K562 (cell line): ENCODE measurements at regions not wholly inside any gene's neighbourhood (a gene's known extent, or its start where the extent isn't known, plus 50 kb on each side); places are given as distances from the start of the nearest gene placed in this dataset.

ENCODE experiments used
- ATAC-seq: fragments of 200-7000 bp; cut with Tn5 transposase; 3 replicates; pipeline ENCODE4 v1.9.1; 2020; ENCODE audit warnings: moderate library complexity
- BruUV-seq: library from RNA; stranded (reverse); fragments of 400-500 nt; replicated peaks from 2 replicates; lab custom pipeline; 2021; lab: Mats Ljungman, UMichigan
- CTCF ChIA-PET: fragments of 300-600 bp; formaldehyde crosslinking; extraction: SDS; loops from one replicate; lab custom pipeline; 2021; ENCODE audit warnings: low intra/inter-chr PET ratio; lab: Yijun Ruan, JAX
- POLR2A ChIA-PET: fragments of 300-600, 350-650 bp; sonication (Branson Sonifier 250); formaldehyde crosslinking; extraction: SDS; loops from one replicate; lab custom pipeline; 2021; ENCODE audit warnings: antibody characterized with exemption, inconsistent platforms; lab: Yijun Ruan, JAX
- DNase-seq, 4 experiments: peaks; one replicate each; pipeline versions ENCODE4 v3.0.0 to v3.0.0-alpha.2; 2011 to 2018; ENCODE audit warnings: low spot score in 3 of 4, mixed read lengths in 3 of 4; ENCODE audit errors: extremely low read depth in 1 of 4
- FAIRE-seq: peaks from 2 replicates; lab custom pipeline; 2011; peaks lifted over from hg19 to GRCh38; lab: Jason Lieb, UNC
- H2AFZ ChIP-seq: 2 replicates; pipeline ENCODE4 v1.6.0; 2011; ENCODE audit warnings: low read depth, low read length, control low read depth, inconsistent platforms
- H3K27ac ChIP-seq: fragments of 200-600 bp; 3 replicates; pipeline ENCODE4 v1.8.0; 2011; ENCODE audit warnings: low read depth, mild to moderate bottlenecking, control low read depth, inconsistent platforms, low read length, moderate library complexity, mixed read lengths; ENCODE audit errors: extremely low read depth
- H3K27me3 ChIP-seq, 2 experiments: fragments of 300-600 bp in 1 of 2; 2 replicates in 1 of 2; 3 replicates in 1 of 2; pipeline versions ENCODE4 v1.6.0 to v1.8.0; 2011; ENCODE audit warnings: inconsistent platforms in 2 of 2, low read length in 2 of 2, mild to moderate bottlenecking in 1 of 2, mixed read lengths in 1 of 2, moderate library complexity in 1 of 2; ENCODE audit not compliant: control insufficient read depth in 2 of 2, insufficient read depth in 2 of 2
- H3K36me3 ChIP-seq: fragments of 300-600 bp; 3 replicates; pipeline ENCODE4 v1.8.0; 2011; ENCODE audit warnings: mild to moderate bottlenecking, low read length, inconsistent platforms; ENCODE audit not compliant: control insufficient read depth, insufficient read depth
- H3K4me1 ChIP-seq, 2 experiments: fragments of 200-600 bp in 1 of 2; replicated peaks in 1 of 2; 2 replicates in 1 of 2; 3 replicates in 1 of 2; pipeline versions ENCODE4 v1.5.1 to v1.8.0; 2011; ENCODE audit warnings: inconsistent platforms in 2 of 2, low read length in 2 of 2, mild to moderate bottlenecking in 1 of 2, mixed read lengths in 1 of 2, moderate library complexity in 1 of 2; ENCODE audit not compliant: control insufficient read depth in 2 of 2, insufficient read depth in 2 of 2
- H3K4me2 ChIP-seq: 2 replicates; pipeline ENCODE4 v1.6.1; 2011; ENCODE audit warnings: low read length, control low read depth, inconsistent platforms, mixed read lengths; ENCODE audit not compliant: insufficient read depth
- H3K4me3 ChIP-seq: fragments of 200-600 bp; sonication (generic), shearing (Covaris generic); 2 replicates; pipeline ENCODE4 v1.5.1; 2016; ENCODE audit warnings: control low read depth, inconsistent platforms
- H3K79me2 ChIP-seq: fragments of 200-600 bp; 3 replicates; pipeline ENCODE4 v1.8.0; 2011; ENCODE audit warnings: low read length, inconsistent platforms; ENCODE audit not compliant: control insufficient read depth, insufficient read depth
- H3K9ac ChIP-seq, 2 experiments: 2 replicates each; pipeline versions ENCODE4 v1.6.0 to v1.6.1; 2011; ENCODE audit warnings: low read depth in 2 of 2, low read length in 2 of 2, control low read depth in 1 of 2, inconsistent platforms in 1 of 2, mild to moderate bottlenecking in 1 of 2, mixed read lengths in 1 of 2; ENCODE audit not compliant: insufficient read depth in 1 of 2
- H3K9me1 ChIP-seq: one replicate; pipeline ENCODE4 v1.6.0; 2011; ENCODE audit warnings: inconsistent platforms, mild to moderate bottlenecking, low read length, moderate library complexity; ENCODE audit not compliant: control insufficient read depth, insufficient read depth
- H3K9me3 ChIP-seq: replicated peaks from 2 replicates; pipeline ENCODE4 v1.5.1; 2011; ENCODE audit warnings: low read depth, low read length, inconsistent platforms; ENCODE audit not compliant: control insufficient read depth, insufficient read depth
- H4K20me1 ChIP-seq: replicated peaks from 2 replicates; pipeline ENCODE4 v1.6.1; 2011; ENCODE audit warnings: low read length, inconsistent platforms, mixed read lengths; ENCODE audit not compliant: control insufficient read depth, insufficient read depth
- DPF2 ChIP-seq: fragments of 450-650 bp; IDR thresholded peaks from 2 replicates; pipeline ENCODE4 v1.6.1; 2016
- FOXJ3 ChIP-seq: sonication (generic); formaldehyde crosslinking; IDR thresholded peaks from 2 replicates; pipeline ENCODE4 v1.4.0; 2020; ENCODE audit warnings: mild to moderate bottlenecking, missing genetic modification reagents
- KDM4B ChIP-seq, 2 experiments: fragments of 450-650 bp in 1 of 2; sonication (generic) in 1 of 2; IDR thresholded peaks; 2 replicates each; pipeline ENCODE4 v1.6.1; 2016 to 2017; ENCODE audit warnings: borderline replicate concordance in 2 of 2, antibody characterized with exemption in 1 of 2, low read depth in 1 of 2, mild to moderate bottlenecking in 1 of 2
- STAG1 ChIP-seq: sonication (generic); formaldehyde crosslinking; IDR thresholded peaks from 2 replicates; pipeline ENCODE4 v1.5.0; 2020; ENCODE audit warnings: missing genetic modification reagents, borderline replicate concordance
- TAF1 ChIP-seq: IDR thresholded peaks from 2 replicates; pipeline ENCODE4 v1.6.1; 2011; ENCODE audit warnings: mild to moderate bottlenecking, low read length, moderate library complexity; ENCODE audit not compliant: insufficient read depth, control insufficient read depth, severe bottlenecking; ENCODE audit errors: extremely low read depth
- TBP ChIP-seq: optimal IDR thresholded peaks from 2 replicates; pipeline ENCODE3; 2011; ENCODE audit warnings: low read depth, low read length, improper control_type of control experiment
- TCFL5 ChIP-seq: fragments of 250-450 bp; sonication (Bioruptor Pico); conservative IDR thresholded peaks from 2 replicates; pipeline ENCODE4 v1.6.1; 2021; ENCODE audit warnings: mild to moderate bottlenecking, moderate library complexity, matching md5 sums
- ZNF316 ChIP-seq: fragments of 450-650 bp; IDR thresholded peaks from 2 replicates; pipeline ENCODE4 v1.6.1; 2016
- ZNF668 ChIP-seq: fragments of 250-450 bp; sonication (Bioruptor Pico); IDR thresholded peaks from 2 replicates; pipeline ENCODE4 v1.8.0; 2022; ENCODE audit warnings: mild to moderate bottlenecking, inconsistent platforms
- WGBS: fragments of 100-300 bp; shearing (Covaris generic); methylation state at CpG from one replicate; pipeline ENCODE4 v1.1.6; 2016; ENCODE audit warnings: low coverage, mixed read lengths; ENCODE audit not compliant: insufficient coverage; ENCODE audit errors: missing lambda C conversion rate; 5-methylcytosine and 5-hydroxymethylcytosine counted together
- in situ Hi-C: fragments of 300-500 bp; cut with MboI; formaldehyde crosslinking; loops from 4 replicates; pipeline ENCODE4 v1.15.0; 2018; ENCODE audit warnings: inconsistent platforms, mixed read lengths
- intact Hi-C: fragments of 100-400 bp; cut with micrococcal nuclease; formaldehyde crosslinking; loops from 2 replicates; pipeline ENCODE4 v1.14.2; 2022
- TF ChIP-seq, protein P1 (sequence below): fragments of 250-450 bp; sonication (Bioruptor Pico); IDR thresholded peaks from 2 replicates; pipeline ENCODE4 v1.8.0; 2022; ENCODE audit warnings: moderate library complexity, mild to moderate bottlenecking, inconsistent platforms
- TF ChIP-seq, protein P2 (sequence below): fragments of 450-650 bp; IDR thresholded peaks from 2 replicates; pipeline ENCODE4 v1.6.1; 2016; ENCODE audit warnings: low read depth
- TF ChIP-seq, protein P3 (sequence below): fragments of 250-450 bp; sonication (Bioruptor Pico); IDR thresholded peaks from 2 replicates; pipeline ENCODE4 v1.8.0; 2021; ENCODE audit warnings: mild to moderate bottlenecking, moderate library complexity

- CTCF ChIA-PET: no interaction called here
- POLR2A ChIA-PET: no interaction called here
- H3K79me2 ChIP-seq: no peaks in the 10 kb centered on the region
- TF ChIP-seq TBP: no peak
- no peak for TF ChIP-seq ZNF316
- no peak for TF ChIP-seq STAG1 (CRISPR knock-in tag)
- no peak for TF ChIP-seq FOXJ3 (CRISPR knock-in tag)
- TF ChIP-seq, protein P1, sequence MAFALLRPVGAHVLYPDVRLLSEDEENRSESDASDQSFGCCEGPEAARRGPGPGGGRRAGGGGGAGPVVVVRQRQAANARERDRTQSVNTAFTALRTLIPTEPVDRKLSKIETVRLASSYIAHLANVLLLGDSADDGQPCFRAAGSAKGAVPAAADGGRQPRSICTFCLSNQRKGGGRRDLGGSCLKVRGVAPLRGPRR: no peak
- no peak for TF ChIP-seq TAF1
- TF ChIP-seq, protein P2, sequence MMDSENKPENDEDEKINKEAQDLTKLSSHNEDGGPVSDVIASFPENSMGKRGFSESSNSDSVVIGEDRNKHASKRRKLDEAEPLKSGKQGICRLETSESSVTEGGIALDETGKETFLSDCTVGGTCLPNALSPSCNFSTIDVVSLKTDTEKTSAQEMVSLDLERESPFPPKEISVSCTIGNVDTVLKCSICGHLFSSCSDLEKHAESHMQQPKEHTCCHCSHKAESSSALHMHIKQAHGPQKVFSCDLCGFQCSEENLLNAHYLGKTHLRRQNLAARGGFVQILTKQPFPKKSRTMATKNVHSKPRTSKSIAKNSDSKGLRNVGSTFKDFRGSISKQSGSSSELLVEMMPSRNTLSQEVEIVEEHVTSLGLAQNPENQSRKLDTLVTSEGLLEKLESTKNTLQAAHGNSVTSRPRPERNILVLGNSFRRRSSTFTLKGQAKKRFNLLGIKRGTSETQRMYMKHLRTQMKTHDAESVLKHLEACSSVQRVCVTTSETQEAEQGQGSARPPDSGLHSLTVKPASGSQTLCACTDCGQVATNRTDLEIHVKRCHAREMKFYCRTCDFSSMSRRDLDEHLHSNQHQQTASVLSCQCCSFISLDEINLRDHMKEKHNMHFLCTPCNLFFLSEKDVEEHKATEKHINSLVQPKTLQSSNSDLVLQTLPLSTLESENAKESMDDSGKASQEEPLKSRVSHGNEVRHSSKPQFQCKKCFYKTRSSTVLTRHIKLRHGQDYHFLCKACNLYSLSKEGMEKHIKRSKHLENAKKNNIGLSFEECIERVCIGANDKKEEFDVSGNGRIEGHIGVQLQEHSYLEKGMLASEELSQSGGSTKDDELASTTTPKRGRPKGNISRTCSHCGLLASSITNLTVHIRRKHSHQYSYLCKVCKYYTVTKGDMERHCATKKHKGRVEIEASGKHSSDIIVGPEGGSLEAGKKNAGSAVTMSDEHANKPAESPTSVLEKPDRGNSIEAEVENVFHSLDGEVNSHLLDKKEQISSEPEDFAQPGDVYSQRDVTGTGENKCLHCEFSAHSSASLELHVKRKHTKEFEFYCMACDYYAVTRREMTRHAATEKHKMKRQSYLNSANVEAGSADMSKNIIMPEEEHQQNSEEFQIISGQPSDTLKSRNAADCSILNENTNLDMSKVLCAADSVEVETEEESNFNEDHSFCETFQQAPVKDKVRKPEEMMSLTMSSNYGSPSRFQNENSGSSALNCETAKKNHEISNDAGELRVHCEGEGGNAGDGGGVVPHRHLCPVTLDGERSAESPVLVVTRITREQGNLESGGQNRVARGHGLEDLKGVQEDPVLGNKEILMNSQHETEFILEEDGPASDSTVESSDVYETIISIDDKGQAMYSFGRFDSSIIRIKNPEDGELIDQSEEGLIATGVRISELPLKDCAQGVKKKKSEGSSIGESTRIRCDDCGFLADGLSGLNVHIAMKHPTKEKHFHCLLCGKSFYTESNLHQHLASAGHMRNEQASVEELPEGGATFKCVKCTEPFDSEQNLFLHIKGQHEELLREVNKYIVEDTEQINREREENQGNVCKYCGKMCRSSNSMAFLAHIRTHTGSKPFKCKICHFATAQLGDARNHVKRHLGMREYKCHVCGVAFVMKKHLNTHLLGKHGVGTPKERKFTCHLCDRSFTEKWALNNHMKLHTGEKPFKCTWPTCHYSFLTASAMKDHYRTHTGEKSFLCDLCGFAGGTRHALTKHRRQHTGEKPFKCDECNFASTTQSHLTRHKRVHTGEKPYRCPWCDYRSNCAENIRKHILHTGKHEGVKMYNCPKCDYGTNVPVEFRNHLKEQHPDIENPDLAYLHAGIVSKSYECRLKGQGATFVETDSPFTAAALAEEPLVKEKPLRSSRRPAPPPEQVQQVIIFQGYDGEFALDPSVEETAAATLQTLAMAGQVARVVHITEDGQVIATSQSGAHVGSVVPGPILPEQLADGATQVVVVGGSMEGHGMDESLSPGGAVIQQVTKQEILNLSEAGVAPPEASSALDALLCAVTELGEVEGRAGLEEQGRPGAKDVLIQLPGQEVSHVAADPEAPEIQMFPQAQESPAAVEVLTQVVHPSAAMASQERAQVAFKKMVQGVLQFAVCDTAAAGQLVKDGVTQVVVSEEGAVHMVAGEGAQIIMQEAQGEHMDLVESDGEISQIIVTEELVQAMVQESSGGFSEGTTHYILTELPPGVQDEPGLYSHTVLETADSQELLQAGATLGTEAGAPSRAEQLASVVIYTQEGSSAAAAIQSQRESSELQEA: no peak
- no peak for TF ChIP-seq TCFL5 (CRISPR knock-in tag)
- TF ChIP-seq DPF2: no peak
- no peak for TF ChIP-seq KDM4B (IDR thresholded peaks at IDR 0.05; ENCODE audit: borderline replicate concordance in 2 of 2, low read depth in 1 of 2)
- no peak for TF ChIP-seq ZNF668
- TF ChIP-seq, protein P3, sequence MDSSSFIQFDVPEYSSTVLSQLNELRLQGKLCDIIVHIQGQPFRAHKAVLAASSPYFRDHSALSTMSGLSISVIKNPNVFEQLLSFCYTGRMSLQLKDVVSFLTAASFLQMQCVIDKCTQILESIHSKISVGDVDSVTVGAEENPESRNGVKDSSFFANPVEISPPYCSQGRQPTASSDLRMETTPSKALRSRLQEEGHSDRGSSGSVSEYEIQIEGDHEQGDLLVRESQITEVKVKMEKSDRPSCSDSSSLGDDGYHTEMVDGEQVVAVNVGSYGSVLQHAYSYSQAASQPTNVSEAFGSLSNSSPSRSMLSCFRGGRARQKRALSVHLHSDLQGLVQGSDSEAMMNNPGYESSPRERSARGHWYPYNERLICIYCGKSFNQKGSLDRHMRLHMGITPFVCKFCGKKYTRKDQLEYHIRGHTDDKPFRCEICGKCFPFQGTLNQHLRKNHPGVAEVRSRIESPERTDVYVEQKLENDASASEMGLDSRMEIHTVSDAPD: no peak
- H3K4me1 ChIP-seq: no peaks in the 10 kb centered on the region
- BruUV-seq: no TSS peak
- no peak overlapping the region for H3K9ac ChIP-seq
- H3K4me2 ChIP-seq: no peak overlapping the region
- H2AFZ ChIP-seq: no peak overlapping the region
- no peaks in the 10 kb centered on the region for H3K27me3 ChIP-seq
- no peak for ATAC-seq
- no peak for FAIRE-seq
- H4K20me1 ChIP-seq: no peaks in the 10 kb centered on the region
- no peaks in the 10 kb centered on the region for H3K9me1 ChIP-seq
- in situ Hi-C loops (no loop called here), intact Hi-C loops (no loop called here)
- WGBS: 4% methylated on average over 2 of the region's 2 CpGs
- no peak for DNase-seq
- H3K4me3 ChIP-seq: no peak overlapping the region
- H3K36me3 ChIP-seq: no peaks in the 10 kb centered on the region
- H3K9me3 ChIP-seq: no peaks in the 10 kb centered on the region
- no peak overlapping the region for H3K27ac ChIP-seq
Observed at GRCh38 chr18:66083078-66083477, 332.3 kb downstream of the CDH7 start.
